Activated CD4-positive, CD25-positive, alpha-beta regulatory T cell (primary cell): ENCODE measurements at regions not wholly inside any gene's neighbourhood (a gene's known extent, or its start where the extent isn't known, plus 50 kb on each side); places are given as distances from the start of the nearest gene placed in this dataset.

ENCODE experiments used
- DNase-seq, 4 experiments: peaks; one replicate each; lab custom pipeline; 2025; lab: John Stamatoyannopoulos, UW

DNA sequence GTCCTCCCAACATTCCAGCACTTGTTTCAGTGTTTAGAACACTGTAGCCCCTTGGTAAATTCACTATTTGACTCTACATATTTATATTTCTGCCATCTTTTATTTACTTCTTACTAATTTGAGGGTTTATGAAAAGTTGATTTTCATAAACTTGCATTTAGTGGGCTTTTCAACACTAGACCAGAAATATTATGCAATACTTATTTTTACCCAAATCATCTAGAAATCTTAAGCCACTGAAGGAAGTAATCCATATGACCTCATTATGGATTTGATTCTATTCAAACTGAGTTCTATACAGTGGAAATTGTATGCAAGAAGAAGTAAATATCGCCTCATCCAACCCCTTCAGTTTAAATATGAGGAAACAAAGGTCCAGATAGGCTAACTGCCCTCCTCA is 92.6 kb upstream of the VRK2 start:
- no peak for DNase-seq

DNA sequence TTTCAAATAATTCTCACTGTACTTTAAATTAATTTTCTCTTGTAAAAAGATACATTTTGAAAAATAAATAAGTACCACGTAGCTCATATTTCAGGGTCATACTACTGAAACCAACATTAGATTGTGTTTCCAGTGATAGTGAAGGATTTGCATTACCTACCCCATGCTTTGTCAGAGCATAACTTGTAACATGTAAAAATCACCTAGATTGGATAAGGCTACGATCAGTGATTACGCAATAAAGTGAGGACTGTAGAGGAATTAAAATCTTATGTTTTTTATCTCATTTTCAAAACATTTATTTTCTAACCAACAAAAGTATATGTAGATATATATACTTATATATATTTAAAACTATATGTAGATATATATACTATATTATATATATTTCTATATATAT is 89.4 kb upstream of the VRK2 start:
- no peak for DNase-seq

DNA sequence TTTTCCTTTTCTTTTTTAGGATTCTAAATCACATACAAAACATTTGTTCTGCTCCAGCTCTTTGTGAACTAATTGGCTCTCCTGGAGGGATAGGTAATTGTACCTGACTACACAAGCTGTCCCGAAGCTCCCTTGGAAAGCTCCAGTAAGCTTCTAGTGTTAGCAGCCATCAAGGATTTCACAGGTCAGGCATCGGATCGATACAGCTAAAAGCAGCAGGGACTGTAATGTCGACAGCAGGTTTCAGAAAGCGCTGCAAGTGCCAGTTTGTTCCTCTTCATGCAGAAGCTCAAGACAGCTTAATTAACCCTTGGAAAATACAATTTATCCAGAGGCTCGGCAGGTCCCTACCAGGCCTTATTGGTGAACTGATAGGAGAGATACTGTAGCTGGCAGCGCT is 87.2 kb upstream of the VRK2 start:
- DNase-seq, result no peak

DNA sequence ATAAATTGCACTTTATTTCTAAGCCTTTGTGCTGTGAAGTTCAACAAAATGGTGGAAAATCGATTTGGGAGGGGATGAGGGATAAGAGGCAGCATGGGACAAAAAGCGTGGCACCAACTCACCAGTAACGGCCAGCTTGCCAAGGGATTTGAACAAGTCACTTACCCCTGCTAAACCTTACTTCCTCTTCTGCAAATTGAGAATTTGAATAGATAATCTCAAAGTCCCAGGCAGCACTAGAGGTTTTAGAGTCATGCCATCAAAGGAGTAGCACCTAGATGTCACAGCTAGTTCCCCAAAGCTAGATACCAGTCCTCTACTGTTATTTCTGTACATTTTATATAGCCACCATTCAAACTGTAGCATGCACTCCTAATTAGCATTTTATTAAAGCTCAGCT is 83.7 kb upstream of the VRK2 start:
- DNase-seq, result no peak

DNA sequence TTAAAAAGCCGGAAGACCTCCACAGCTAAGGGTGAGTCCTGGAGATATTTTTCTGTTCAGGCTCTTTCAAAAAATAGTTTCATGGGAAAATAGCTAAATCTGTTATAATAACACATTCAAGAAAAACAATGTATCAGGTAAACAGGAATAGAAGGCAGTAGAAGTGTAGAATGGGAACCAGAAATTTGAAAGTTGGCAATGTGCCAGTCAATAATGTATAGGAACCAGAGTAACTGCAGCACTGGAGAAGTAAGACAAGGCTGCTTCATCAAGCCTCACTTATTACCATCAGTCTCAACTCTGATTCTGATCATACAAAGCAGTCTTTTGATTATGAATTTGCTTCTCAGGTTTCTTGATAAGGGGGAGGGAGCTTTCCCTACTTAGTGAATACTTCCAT is 81.4 kb upstream of the VRK2 start:
- no peak for DNase-seq

DNA sequence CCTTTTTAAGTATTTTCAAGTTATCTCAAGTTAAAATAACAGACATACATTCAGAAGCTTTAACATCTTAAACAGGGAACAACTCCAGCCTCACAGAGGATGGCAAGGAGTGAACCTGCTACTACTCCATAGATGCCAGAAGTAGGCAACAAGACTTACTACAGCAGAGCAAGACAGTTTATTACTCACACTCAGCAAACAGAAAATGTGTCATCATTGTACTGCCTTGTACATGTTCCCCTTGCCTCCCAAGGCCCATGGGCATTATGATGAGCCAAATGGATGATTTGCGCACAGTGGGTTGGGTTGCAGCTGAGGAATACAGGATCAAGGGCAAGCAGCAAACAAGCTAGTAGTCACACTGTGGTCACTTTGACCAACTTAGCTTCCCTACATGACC is 80.6 kb upstream of the VRK2 start:
- no peak for DNase-seq

DNA sequence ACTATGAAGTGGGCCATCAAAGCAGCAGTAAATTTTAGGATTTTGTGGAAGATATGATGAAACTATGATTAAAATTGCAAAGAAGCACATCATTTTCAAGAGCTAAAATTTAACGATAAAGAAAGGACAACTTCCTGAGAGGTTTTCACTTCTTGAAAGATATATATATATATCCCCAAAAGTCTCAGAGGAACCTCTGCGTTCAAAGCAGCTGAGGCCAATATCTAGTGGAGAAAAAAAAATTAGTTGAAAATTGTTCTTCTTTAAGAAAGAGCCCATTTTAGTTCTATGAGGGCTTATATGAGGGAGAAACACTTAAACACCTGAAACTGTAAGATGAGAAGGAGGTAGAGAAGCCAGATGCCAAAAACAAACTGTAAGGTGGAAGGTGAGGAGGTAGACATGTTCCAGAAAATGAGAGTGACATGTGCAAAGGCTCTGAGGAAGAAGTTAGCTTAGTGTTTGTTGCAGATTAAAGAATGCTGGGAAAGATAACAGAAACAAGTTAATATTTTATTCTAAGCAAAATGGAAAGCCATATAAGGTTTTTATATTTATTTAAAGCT is 72.9 kb upstream of the VRK2 start:
- no peak for DNase-seq

DNA sequence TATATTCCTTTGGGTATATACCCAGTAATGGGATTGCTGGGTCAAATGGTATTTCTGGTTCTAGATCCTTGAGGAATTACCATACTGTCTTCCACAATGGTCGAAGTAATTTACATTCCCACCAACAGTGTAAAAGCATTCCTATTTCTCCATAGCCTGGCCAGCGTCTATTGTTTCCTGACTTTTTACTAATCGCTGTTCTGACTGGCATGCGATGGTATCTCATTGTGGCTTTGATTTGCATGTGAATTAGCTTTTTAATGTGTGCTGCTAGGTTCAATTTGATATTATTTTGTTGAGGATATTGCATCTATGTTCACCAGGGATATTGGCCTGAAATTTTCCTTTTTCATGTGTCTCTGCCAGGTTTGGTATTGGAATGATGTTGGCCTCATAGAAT is 67.4 kb upstream of the VRK2 start:
- DNase-seq, result no peak

DNA sequence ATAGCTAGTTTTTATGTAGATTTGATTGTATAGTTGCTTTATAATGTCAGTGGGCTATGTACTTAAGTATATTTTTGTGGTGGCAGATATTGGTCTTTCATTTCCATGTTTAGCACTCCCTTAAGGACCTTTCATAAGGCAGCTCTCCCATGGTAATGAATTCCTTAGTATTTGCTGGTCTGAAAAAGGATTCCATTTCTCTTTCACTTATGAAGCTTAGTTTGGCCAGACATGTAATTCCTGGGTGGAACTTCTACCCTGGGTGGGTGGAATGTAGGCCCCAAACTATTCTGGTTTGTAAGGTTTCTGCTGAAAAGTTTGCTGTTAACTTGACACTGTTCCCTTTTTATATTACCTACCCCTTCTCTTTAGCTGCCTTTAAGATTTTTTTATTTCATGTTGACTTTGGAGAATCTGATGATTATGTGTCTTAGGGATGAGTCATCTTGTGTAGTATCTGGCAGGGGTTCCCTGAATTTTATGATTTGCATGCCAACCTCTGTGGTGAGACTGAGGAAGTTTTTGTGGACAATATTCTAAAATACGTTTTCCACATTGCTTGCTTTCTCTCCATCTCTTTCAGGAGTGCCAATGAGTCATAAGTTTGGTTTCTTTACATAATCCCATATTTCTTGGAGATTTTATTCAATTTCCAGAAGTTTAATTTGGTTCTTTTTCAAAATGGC is 65.4 kb upstream of the VRK2 start:
- DNase-seq, result no peak

DNA sequence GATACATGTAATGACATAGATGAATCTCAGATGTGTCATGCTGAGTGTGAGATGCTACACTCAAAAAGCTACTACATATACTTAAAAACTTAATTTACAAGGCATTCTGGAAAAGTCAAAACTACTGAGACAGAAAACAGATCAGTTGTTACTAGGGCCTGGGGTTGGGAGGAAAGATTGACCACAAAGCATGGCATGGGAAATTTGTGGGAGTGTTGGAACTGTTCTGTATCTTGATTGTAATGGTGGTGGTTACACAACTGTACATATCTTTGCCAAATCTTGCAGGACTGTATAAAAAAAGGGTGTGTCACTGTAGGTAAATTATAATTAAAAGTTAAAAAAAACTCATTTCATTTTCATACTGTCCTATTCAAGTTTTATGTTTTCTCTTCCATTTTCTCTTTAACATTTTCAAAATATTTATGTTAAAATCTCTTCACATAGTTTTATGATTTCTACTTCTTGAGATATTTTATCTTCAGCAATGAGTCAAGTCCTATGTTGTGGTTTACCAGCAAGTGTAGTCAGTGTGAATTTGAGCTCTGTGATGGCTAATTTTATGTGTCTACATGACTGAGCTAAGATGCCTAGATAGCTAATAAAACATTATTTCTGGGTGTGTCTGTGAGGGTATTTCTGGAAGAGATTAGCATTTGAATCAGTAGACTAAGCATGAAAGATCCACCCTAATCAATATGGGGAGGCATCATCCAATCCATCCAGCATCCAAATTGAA is 58.6 kb upstream of the VRK2 start:
- DNase-seq, result no peak

DNA sequence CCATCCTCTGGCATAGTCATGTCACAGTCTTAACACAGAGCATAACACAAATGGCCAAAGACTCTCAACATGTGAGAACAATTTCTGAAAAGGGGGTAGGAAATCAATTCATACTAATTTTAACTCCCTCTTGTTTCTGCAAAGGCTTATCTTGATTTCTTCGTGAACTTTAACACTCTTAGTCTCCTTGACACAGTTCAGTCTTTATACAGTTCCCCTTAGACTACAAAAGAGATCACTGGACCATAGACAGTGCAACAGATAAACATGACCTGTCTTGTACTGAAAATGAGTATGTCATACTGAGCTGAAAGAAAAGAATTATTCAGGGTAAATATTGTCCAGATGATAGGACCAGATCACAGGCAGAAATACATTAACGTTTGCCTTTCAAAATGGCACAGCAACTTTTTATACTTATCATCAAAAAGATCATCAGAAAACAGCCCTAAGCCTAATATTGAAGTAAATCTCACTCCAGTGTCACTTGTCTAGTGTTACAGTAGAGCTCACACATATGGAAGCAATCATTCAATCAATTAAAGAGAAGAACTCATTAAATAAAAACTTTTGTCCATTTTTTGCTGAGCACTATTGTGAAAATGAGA is 56.4 kb upstream of the VRK2 start:
- DNase-seq, result no peak
